Memory B cell (primary cell): ENCODE measurements at regions not wholly inside any gene's neighbourhood (a gene's known extent, or its start where the extent isn't known, plus 50 kb on each side); places are given as distances from the start of the nearest gene placed in this dataset.
"Not testable (repeated sequence)": the region's sequence is repeated elsewhere in the genome, so short reads cannot be mapped to it uniquely, and the experiment has no call there.

Experiments used
- ATAC-seq: fragments of 150-1000 bp; cut with Tn5 transposase; 2 replicates; pipeline ENCODE4 v1.10.0; 2021; ENCODE audit warnings: low read depth, mild to moderate bottlenecking, moderate library complexity
- DNase-seq, 2 donors: peaks; one replicate each; pipeline ENCODE4 v3.0.0; 2022; ENCODE audit warnings: low spot score in 2 of 2
- H3K27ac Mint-ChIP-seq: one replicate; pipeline ENCODE4 v1.8.0; 2022; ENCODE audit warnings: mild to moderate bottlenecking, moderate library complexity, mixed read lengths
- H3K27me3 Mint-ChIP-seq: one replicate; pipeline ENCODE4 v1.8.0; 2022; ENCODE audit warnings: mixed read lengths
- H3K36me3 Mint-ChIP-seq: one replicate; pipeline ENCODE4 v1.8.0; 2022; ENCODE audit warnings: mild to moderate bottlenecking, mixed read lengths
- H3K4me1 Mint-ChIP-seq: one replicate; pipeline ENCODE4 v1.8.0; 2022; ENCODE audit warnings: mixed read lengths
- H3K4me3 Mint-ChIP-seq: one replicate; pipeline ENCODE4 v1.8.0; 2022; ENCODE audit warnings: mild to moderate bottlenecking, moderate library complexity, mixed read lengths
- H3K9me3 Mint-ChIP-seq: one replicate; pipeline ENCODE4 v1.8.0; 2022; ENCODE audit warnings: mixed read lengths

- H3K27ac Mint-ChIP-seq, H3K4me1 Mint-ChIP-seq, H3K9me3 Mint-ChIP-seq, H3K27me3 Mint-ChIP-seq, DNase-seq, ATAC-seq, H3K4me3 Mint-ChIP-seq: not testable (repeated sequence)
- peaks cover 47% of the 10 kb centered on the region for H3K36me3 Mint-ChIP-seq
Observed at GRCh38 chr3:197618408-197618807, 62.6 kb upstream of the BDH1 start.

DNA sequence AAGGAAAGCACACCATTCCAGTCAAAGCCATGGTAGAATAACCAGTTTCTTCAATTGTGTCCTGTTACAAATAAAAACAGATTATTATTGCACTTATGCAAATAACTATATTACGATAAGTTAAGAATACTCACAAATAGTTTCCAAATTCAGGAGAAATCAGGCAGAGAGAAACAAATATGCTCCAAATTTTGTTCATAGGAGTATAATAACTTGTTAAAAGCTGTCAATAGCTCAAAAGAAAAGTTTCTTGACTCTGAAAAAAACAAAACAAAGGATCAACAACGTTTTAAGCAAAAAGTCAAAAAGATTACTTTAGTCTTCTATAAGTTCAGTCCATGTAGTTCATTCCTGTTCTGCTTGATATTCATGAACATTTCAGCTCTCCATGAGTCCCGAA is 59.7 kb upstream of the BDH1 start:
- no peak for ATAC-seq
- peaks cover 2% of the 10 kb centered on the region for H3K9me3 Mint-ChIP-seq
- no peaks in the 10 kb centered on the region for H3K27me3 Mint-ChIP-seq
- no peaks in the 10 kb centered on the region for H3K4me1 Mint-ChIP-seq
- H3K27ac Mint-ChIP-seq, result no peak overlapping the region
- no peak for DNase-seq
- peaks cover 55% of the 10 kb centered on the region for H3K36me3 Mint-ChIP-seq
- H3K4me3 Mint-ChIP-seq, result no peak overlapping the region

DNA sequence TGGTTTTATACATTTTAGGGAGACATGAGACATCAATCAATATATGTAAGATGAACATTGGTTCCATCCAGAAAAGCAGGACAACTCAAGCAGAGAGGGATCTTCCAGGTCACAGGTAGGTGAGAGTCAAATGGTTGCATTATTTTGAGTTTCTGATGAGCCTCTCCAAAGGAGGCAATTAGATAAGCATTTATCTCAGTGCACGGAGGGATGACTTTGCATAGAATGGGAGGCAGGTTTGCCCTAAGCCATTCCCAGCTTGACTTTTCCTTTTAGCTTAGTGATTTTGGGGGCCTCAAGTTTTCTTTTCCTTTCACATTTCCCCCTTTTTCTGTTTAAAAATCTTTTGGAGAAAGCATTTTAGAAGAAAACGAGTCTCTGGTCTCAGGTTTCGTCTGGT is 58.4 kb upstream of the BDH1 start:
- peaks cover 59% of the 10 kb centered on the region for H3K36me3 Mint-ChIP-seq
- H3K27me3 Mint-ChIP-seq, H3K4me3 Mint-ChIP-seq, H3K4me1 Mint-ChIP-seq, H3K9me3 Mint-ChIP-seq, ATAC-seq, DNase-seq: not testable (repeated sequence)
- peak overlapping the region; percentile 45 for H3K27ac Mint-ChIP-seq

GRCh38 chr3:197613199-197613598 is 57.4 kb upstream of the BDH1 start:
- ATAC-seq (no peak), DNase-seq (no peak)
- Mint-ChIP-seq H3K27me3 (no peaks in the 10 kb centered on the region), H3K4me1 (no peaks in the 10 kb centered on the region), H3K4me3 (no peak overlapping the region), H3K9me3 (peaks cover 3% of the 10 kb centered on the region), H3K36me3 (peaks cover 57% of the 10 kb centered on the region), H3K27ac (peak overlapping the region; percentile 48)

GRCh38 chr3:197611255-197611654 is 55.5 kb upstream of the BDH1 start:
- Mint-ChIP-seq H3K9me3 (peaks cover 2% of the 10 kb centered on the region), H3K27ac (no peak overlapping the region), H3K36me3 (peaks cover 52% of the 10 kb centered on the region), H3K27me3 (no peaks in the 10 kb centered on the region), H3K4me1 (peaks cover 3% of the 10 kb centered on the region), H3K4me3 (no peak overlapping the region)
- ATAC-seq (no peak), DNase-seq (no peak)

DNA sequence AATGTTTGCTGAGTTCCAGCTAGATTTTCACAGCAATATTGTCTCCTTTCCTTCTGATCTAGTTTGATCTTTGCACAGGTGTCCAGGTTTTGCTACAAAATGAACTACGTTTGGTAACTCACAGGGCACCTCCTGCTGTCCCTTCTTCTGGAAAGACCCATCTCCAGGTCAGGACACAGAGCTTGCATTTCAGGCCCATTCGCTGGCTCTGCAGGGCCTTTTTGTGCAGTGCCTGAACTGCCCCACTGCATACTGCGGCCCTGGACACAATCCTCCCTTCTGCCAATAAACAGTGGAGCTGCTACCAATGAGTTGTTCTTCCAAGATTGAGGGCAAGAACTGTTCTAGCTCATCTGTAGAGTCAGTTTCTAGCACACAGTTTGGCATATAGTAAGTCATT is 50.7 kb upstream of the BDH1 start:
- H3K4me3 Mint-ChIP-seq, result no peak overlapping the region
- H3K36me3 Mint-ChIP-seq, result peaks cover 25% of the 10 kb centered on the region
- H3K9me3 Mint-ChIP-seq, result peaks cover 2% of the 10 kb centered on the region
- DNase-seq (no peak), ATAC-seq (no peak)
- no peaks in the 10 kb centered on the region for H3K27me3 Mint-ChIP-seq
- no peak overlapping the region for H3K27ac Mint-ChIP-seq
- peaks cover 3% of the 10 kb centered on the region for H3K4me1 Mint-ChIP-seq
